Gastroesophageal sphincter (tissue), 4 donors: ENCODE measurements at regions not wholly inside any gene's neighbourhood (a gene's known extent, or its start where the extent isn't known, plus 50 kb on each side); places are given as distances from the start of the nearest gene placed in this dataset.

ENCODE experiments used
- ATAC-seq: fragments of 150-250 bp; one replicate; pipeline ENCODE4 v1.9.1; 2016; ENCODE audit warnings: mild to moderate bottlenecking, moderate library complexity
- H3K27ac ChIP-seq, 4 donors: fragments of 200-600 bp; sonication (generic) in 3 of 4; 1 replicate in 3 of 4; 2 replicates in 1 of 4; pipeline ENCODE4 v1.5.1; 2016 to 2019
- H3K27me3 ChIP-seq: fragments of 200-600 bp; sonication (generic); one replicate; pipeline ENCODE4 v1.5.1; 2019
- H3K36me3 ChIP-seq, 2 donors: fragments of 200-600 bp; sonication (generic); one replicate each; pipeline ENCODE4 v1.5.1; 2019; ENCODE audit warnings: control low read depth in 1 of 2
- H3K4me1 ChIP-seq, 3 donors: fragments of 200-600 bp; sonication (generic); 1 replicate in 2 of 3; 2 replicates in 1 of 3; pipeline ENCODE4 v1.5.1; 2016 to 2019; ENCODE audit warnings: control low read depth in 2 of 3
- H3K4me3 ChIP-seq, 2 donors: fragments of 200-600 bp; sonication (generic); one replicate each; pipeline ENCODE4 v1.5.1; 2019; ENCODE audit warnings: mild to moderate bottlenecking in 1 of 2, moderate library complexity in 1 of 2
- H3K9me3 ChIP-seq, 3 donors: fragments of 200-600 bp; sonication (generic); one replicate each; pipeline ENCODE4 v1.5.1; 2017 to 2019; ENCODE audit warnings: control low read depth in 2 of 3
- EP300 ChIP-seq: sonication (generic); formaldehyde crosslinking; IDR thresholded peaks from one replicate; pipeline ENCODE4 v1.6.1; 2017; ENCODE audit warnings: antibody characterized with exemption, mild to moderate bottlenecking
- POLR2A ChIP-seq, 2 donors: fragments of 450-650 bp; IDR thresholded peaks; one replicate each; pipeline ENCODE4 v1.6.1; 2017; ENCODE audit warnings: antibody characterized with exemption in 2 of 2, mild to moderate bottlenecking in 2 of 2, moderate library complexity in 1 of 2
- POLR2AphosphoS5 ChIP-seq: sonication (generic); formaldehyde crosslinking; IDR thresholded peaks from one replicate; pipeline ENCODE4 v1.6.1; 2017; ENCODE audit warnings: antibody characterized with exemption
- WGBS, 2 donors: methylation state at CpG; one replicate each; pipeline ENCODE4 v1.1.5; 2018; ENCODE audit warnings: low coverage in 1 of 2; 5-methylcytosine and 5-hydroxymethylcytosine counted together
- small RNA-seq, 4 donors: library from RNA; depleted of rRNA; stranded (forward); fragments of <200 nt; gene quantifications; one replicate each; pipeline ENCODE3, GENCODE V24; 2016
- TF ChIP-seq, protein P1 (sequence below), 4 experiments: fragments of 200-600 bp in 2 of 4; fragments of 450-650 bp in 2 of 4; sonication (generic) in 1 of 4; IDR thresholded peaks; one replicate each; pipeline ENCODE4 v1.5.1; 2017 to 2019; ENCODE audit warnings: antibody characterized with exemption in 4 of 4, mild to moderate bottlenecking in 2 of 4, moderate library complexity in 2 of 4

- WGBS, 2 donors: 52 to 60% methylated on average over 4 to 8 of the region's 8 CpGs
- ATAC-seq: no peak
- Histone ChIP-seq H3K4me1 (no peaks in the 10 kb centered on the region), H3K9me3 (no peaks in the 10 kb centered on the region), H3K4me3 (no peak overlapping the region), H3K27me3 (no peaks in the 10 kb centered on the region), H3K27ac (no peak overlapping the region), H3K36me3 (no peaks in the 10 kb centered on the region)
- TF ChIP-seq, protein P1, sequence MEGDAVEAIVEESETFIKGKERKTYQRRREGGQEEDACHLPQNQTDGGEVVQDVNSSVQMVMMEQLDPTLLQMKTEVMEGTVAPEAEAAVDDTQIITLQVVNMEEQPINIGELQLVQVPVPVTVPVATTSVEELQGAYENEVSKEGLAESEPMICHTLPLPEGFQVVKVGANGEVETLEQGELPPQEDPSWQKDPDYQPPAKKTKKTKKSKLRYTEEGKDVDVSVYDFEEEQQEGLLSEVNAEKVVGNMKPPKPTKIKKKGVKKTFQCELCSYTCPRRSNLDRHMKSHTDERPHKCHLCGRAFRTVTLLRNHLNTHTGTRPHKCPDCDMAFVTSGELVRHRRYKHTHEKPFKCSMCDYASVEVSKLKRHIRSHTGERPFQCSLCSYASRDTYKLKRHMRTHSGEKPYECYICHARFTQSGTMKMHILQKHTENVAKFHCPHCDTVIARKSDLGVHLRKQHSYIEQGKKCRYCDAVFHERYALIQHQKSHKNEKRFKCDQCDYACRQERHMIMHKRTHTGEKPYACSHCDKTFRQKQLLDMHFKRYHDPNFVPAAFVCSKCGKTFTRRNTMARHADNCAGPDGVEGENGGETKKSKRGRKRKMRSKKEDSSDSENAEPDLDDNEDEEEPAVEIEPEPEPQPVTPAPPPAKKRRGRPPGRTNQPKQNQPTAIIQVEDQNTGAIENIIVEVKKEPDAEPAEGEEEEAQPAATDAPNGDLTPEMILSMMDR (IDR thresholded peaks at IDR 0.05): no peak
- TF ChIP-seq EP300 (no peak), POLR2A (IDR thresholded peaks at IDR 0.05) (no peak), POLR2AphosphoS5 (no peak)
These were observed 58.2 kb upstream of the VGLL2 start for GRCh38 chr6:117206944-117207687.

DNA sequence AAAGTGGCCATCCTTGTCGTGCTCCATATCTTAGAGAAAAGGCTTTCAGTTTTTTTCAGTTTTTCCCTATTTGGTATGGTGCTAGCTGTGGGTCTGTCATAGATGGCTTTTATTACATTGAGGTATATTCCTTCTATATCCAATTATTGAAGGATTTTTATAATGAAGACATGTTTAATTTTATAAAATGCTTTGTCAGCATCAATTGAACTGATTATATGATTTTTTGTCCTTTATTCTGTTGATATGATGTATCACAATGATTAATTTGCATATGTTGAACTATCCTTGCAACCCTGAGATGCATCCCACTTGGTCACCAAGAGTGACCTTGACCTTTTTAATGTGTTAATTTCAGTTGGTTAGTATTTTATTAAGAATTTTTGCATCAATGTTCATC, 55.1 kb upstream of the VGLL2 start:
- no peak for ATAC-seq
- no peak for TF ChIP-seq POLR2AphosphoS5
- TF ChIP-seq POLR2A (IDR thresholded peaks at IDR 0.05): no peak
- TF ChIP-seq EP300: no peak
- TF ChIP-seq, protein P1 (IDR thresholded peaks at IDR 0.05): no peak
- 67 to 100% methylated on average over 1 of the region's 1 CpG for WGBS, 2 donors

DNA sequence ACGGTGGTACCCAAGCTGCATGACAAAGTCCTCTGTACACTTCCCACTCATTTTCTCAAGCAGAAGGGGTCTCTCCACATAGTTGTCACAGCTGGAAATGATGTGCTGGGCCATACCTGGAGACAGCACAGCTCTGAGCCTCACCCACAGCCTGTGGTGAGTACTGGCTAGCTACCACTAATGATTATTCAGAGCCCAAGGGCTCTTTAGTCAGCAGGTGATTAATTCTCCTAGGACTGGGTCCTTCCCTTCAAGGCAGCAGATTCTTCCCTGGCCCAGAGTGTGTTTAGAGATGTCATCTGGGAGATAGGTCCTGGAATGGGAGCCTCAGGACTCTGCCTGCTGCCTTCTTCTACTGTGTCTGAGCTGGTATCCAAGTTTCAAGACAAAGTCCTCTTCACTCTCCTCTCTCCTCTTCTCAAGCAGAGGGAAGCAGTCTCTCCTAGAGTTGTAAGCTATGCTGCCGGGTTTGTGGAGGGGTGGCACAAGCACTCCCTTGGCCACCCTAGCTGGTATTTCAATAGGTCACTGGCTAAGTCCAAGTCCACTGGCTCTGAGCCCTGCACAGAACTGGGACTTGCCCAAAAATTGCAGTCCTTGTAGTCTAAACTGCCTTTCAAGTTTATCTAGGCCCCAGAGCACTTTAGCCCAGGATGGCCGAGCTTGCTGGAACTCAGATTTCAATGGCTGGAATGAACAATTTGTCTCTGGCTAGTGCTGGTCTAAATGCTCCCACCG, 49.8 kb upstream of the VGLL2 start:
- H3K27ac ChIP-seq: no peak overlapping the region
- no peak overlapping the region for H3K4me3 ChIP-seq
- no peaks in the 10 kb centered on the region for H3K36me3 ChIP-seq
- TF ChIP-seq, protein P1 (IDR thresholded peaks at IDR 0.05): no peak
- TF ChIP-seq EP300 (no peak), POLR2A (IDR thresholded peaks at IDR 0.05) (no peak), POLR2AphosphoS5 (no peak)
- ATAC-seq: no peak
- H3K9me3 ChIP-seq: no peaks in the 10 kb centered on the region
- no peaks in the 10 kb centered on the region for H3K27me3 ChIP-seq
- no peaks in the 10 kb centered on the region for H3K4me1 ChIP-seq
- WGBS, 2 donors: 48 to 73% methylated on average over 3 of the region's 4 CpGs

More for the DNA sequence above, 55.1 kb upstream of the VGLL2 start:
- H3K9me3 ChIP-seq: no peaks in the 10 kb centered on the region
- no peak overlapping the region for H3K27ac ChIP-seq
- H3K4me1 ChIP-seq: no peaks in the 10 kb centered on the region
- no peak overlapping the region for H3K4me3 ChIP-seq
- no peaks in the 10 kb centered on the region for H3K36me3 ChIP-seq
- H3K27me3 ChIP-seq: no peaks in the 10 kb centered on the region

Small RNAs in the stretch of these regions (small RNA-seq; reads per million reads assigned to genes)
- gene RNA5SP214 (27.7 to 78.2 (median 66.0) reads per million in 4 donors), gene RPS29P13 (0 reads per million in 4 donors)
